ENCODE measurements at regions not wholly inside any gene's neighbourhood (a gene's known extent, or its start where the extent isn't known, plus 50 kb on each side); places are given as distances from the start of the nearest gene placed in this dataset.

- no peak overlapping the region for H3K4me3 ChIP-seq (ENCODE audit: low read length)
- H2AFZ ChIP-seq (ENCODE audit: low read depth, low read length), result no peak overlapping the region
- H3K36me3 ChIP-seq (ENCODE audit: insufficient read depth, low read length), result no peaks in the 10 kb centered on the region
- H3K4me1 ChIP-seq (ENCODE audit: insufficient read depth, low read length), result peaks cover 6% of the 10 kb centered on the region
- no peaks in the 10 kb centered on the region for H3K27me3 ChIP-seq (ENCODE audit: insufficient read depth, low read length)
- H3K9me3 ChIP-seq (ENCODE audit: low read length), result no peaks in the 10 kb centered on the region
Observed at GRCh38 chr9:19937121-19937520, 148.3 kb upstream of the SLC24A2 start.

GRCh38 chr9:19936598-19936997, 147.8 kb upstream of the SLC24A2 start:
- Histone ChIP-seq H3K27me3 (ENCODE audit: insufficient read depth, low read length) (no peaks in the 10 kb centered on the region), H3K4me1 (ENCODE audit: insufficient read depth, low read length) (peaks cover 6% of the 10 kb centered on the region), H2AFZ (ENCODE audit: low read depth, low read length) (no peak overlapping the region), H3K36me3 (ENCODE audit: insufficient read depth, low read length) (no peaks in the 10 kb centered on the region), H3K4me3 (ENCODE audit: low read length) (no peak overlapping the region), H3K9me3 (ENCODE audit: low read length) (no peaks in the 10 kb centered on the region)

GRCh38 chr9:19935422-19935821, 146.6 kb upstream of the SLC24A2 start:
- Histone ChIP-seq H3K4me3 (ENCODE audit: low read length) (no peak overlapping the region), H3K4me1 (ENCODE audit: insufficient read depth, low read length) (peaks cover 1% of the 10 kb centered on the region), H2AFZ (ENCODE audit: low read depth, low read length) (no peak overlapping the region), H3K36me3 (ENCODE audit: insufficient read depth, low read length) (no peaks in the 10 kb centered on the region), H3K27me3 (ENCODE audit: insufficient read depth, low read length) (no peaks in the 10 kb centered on the region), H3K9me3 (ENCODE audit: low read length) (no peaks in the 10 kb centered on the region)

- no peak overlapping the region for H2AFZ ChIP-seq (ENCODE audit: low read depth, low read length)
- H3K9me3 ChIP-seq (ENCODE audit: low read length), result no peaks in the 10 kb centered on the region
- no peaks in the 10 kb centered on the region for H3K4me1 ChIP-seq (ENCODE audit: insufficient read depth, low read length)
- no peaks in the 10 kb centered on the region for H3K27me3 ChIP-seq (ENCODE audit: insufficient read depth, low read length)
- no peaks in the 10 kb centered on the region for H3K36me3 ChIP-seq (ENCODE audit: insufficient read depth, low read length)
- no peak overlapping the region for H3K4me3 ChIP-seq (ENCODE audit: low read length)
Observed at GRCh38 chr9:19934301-19934871, 145.5 kb upstream of the SLC24A2 start.

GRCh38 chr9:19931098-19931890, 142.5 kb upstream of the SLC24A2 start:
- H3K4me3 ChIP-seq (ENCODE audit: low read length), result no peak overlapping the region
- no peak overlapping the region for H2AFZ ChIP-seq (ENCODE audit: low read depth, low read length)
- no peaks in the 10 kb centered on the region for H3K27me3 ChIP-seq (ENCODE audit: insufficient read depth, low read length)
- no peaks in the 10 kb centered on the region for H3K9me3 ChIP-seq (ENCODE audit: low read length)
- no peaks in the 10 kb centered on the region for H3K4me1 ChIP-seq (ENCODE audit: insufficient read depth, low read length)
- no peaks in the 10 kb centered on the region for H3K36me3 ChIP-seq (ENCODE audit: insufficient read depth, low read length)

- no peaks in the 10 kb centered on the region for H3K36me3 ChIP-seq (ENCODE audit: insufficient read depth, low read length)
- H3K27me3 ChIP-seq (ENCODE audit: insufficient read depth, low read length), result peaks cover 6% of the 10 kb centered on the region
- H3K4me1 ChIP-seq (ENCODE audit: insufficient read depth, low read length), result no peaks in the 10 kb centered on the region
- H3K9me3 ChIP-seq (ENCODE audit: low read length), result no peaks in the 10 kb centered on the region
- H2AFZ ChIP-seq (ENCODE audit: low read depth, low read length), result no peak overlapping the region
- no peak overlapping the region for H3K4me3 ChIP-seq (ENCODE audit: low read length)
Observed at GRCh38 chr9:19927560-19927959, 138.7 kb upstream of the SLC24A2 start.

- H3K4me3 ChIP-seq (ENCODE audit: low read length), result no peak overlapping the region
- H3K27me3 ChIP-seq (ENCODE audit: insufficient read depth, low read length), result peaks cover 6% of the 10 kb centered on the region
- H3K9me3 ChIP-seq (ENCODE audit: low read length), result no peaks in the 10 kb centered on the region
Observed at GRCh38 chr9:19926774-19927173, 137.9 kb upstream of the SLC24A2 start.

GRCh38 chr9:19925674-19926503, 137.1 kb upstream of the SLC24A2 start:
- H3K4me1 ChIP-seq (ENCODE audit: insufficient read depth, low read length), result no peaks in the 10 kb centered on the region
- H3K4me3 ChIP-seq (ENCODE audit: low read length), result peak overlapping the region; percentile 40
- H3K9me3 ChIP-seq (ENCODE audit: low read length), result no peaks in the 10 kb centered on the region
- H2AFZ ChIP-seq (ENCODE audit: low read depth, low read length), result peak overlapping the region; percentile 18
- H3K27me3 ChIP-seq (ENCODE audit: insufficient read depth, low read length), result peaks cover 6% of the 10 kb centered on the region
- H3K36me3 ChIP-seq (ENCODE audit: insufficient read depth, low read length), result no peaks in the 10 kb centered on the region

More at GRCh38 chr9:19926774-19927173, 137.9 kb upstream of the SLC24A2 start:
- no peaks in the 10 kb centered on the region for H3K36me3 ChIP-seq (ENCODE audit: insufficient read depth, low read length)
- peak overlapping the region; percentile 18 for H2AFZ ChIP-seq (ENCODE audit: low read depth, low read length)
- H3K4me1 ChIP-seq (ENCODE audit: insufficient read depth, low read length), result no peaks in the 10 kb centered on the region

- no peaks in the 10 kb centered on the region for H3K4me1 ChIP-seq (ENCODE audit: insufficient read depth, low read length)
Observed at GRCh38 chr9:19924080-19924479, 135.2 kb upstream of the SLC24A2 start.

GRCh38 chr9:19922476-19923118, 133.8 kb upstream of the SLC24A2 start:
- H3K36me3 ChIP-seq (ENCODE audit: insufficient read depth, low read length), result no peaks in the 10 kb centered on the region
- H2AFZ ChIP-seq (ENCODE audit: low read depth, low read length), result no peak overlapping the region
- H3K9me3 ChIP-seq (ENCODE audit: low read length), result no peaks in the 10 kb centered on the region
- H3K4me1 ChIP-seq (ENCODE audit: insufficient read depth, low read length), result no peaks in the 10 kb centered on the region
- H3K27me3 ChIP-seq (ENCODE audit: insufficient read depth, low read length), result peaks cover 6% of the 10 kb centered on the region
- H3K4me3 ChIP-seq (ENCODE audit: low read length), result no peak overlapping the region

More at GRCh38 chr9:19924080-19924479, 135.2 kb upstream of the SLC24A2 start:
- Histone ChIP-seq H3K4me3 (ENCODE audit: low read length) (no peak overlapping the region), H3K27me3 (ENCODE audit: insufficient read depth, low read length) (peaks cover 6% of the 10 kb centered on the region), H3K36me3 (ENCODE audit: insufficient read depth, low read length) (no peaks in the 10 kb centered on the region), H2AFZ (ENCODE audit: low read depth, low read length) (no peak overlapping the region), H3K9me3 (ENCODE audit: low read length) (no peaks in the 10 kb centered on the region)

GRCh38 chr9:19920401-19920800, 131.6 kb upstream of the SLC24A2 start:
- Histone ChIP-seq H3K4me1 (ENCODE audit: insufficient read depth, low read length) (no peaks in the 10 kb centered on the region), H3K9me3 (ENCODE audit: low read length) (no peaks in the 10 kb centered on the region), H3K27me3 (ENCODE audit: insufficient read depth, low read length) (peaks cover 6% of the 10 kb centered on the region), H2AFZ (ENCODE audit: low read depth, low read length) (no peak overlapping the region), H3K4me3 (ENCODE audit: low read length) (no peak overlapping the region), H3K36me3 (ENCODE audit: insufficient read depth, low read length) (no peaks in the 10 kb centered on the region)

GRCh38 chr9:19918630-19919029, 129.8 kb upstream of the SLC24A2 start:
- H3K9me3 ChIP-seq (ENCODE audit: low read length), result no peaks in the 10 kb centered on the region
- H3K36me3 ChIP-seq (ENCODE audit: insufficient read depth, low read length), result no peaks in the 10 kb centered on the region
- H3K27me3 ChIP-seq (ENCODE audit: insufficient read depth, low read length), result no peaks in the 10 kb centered on the region
- H3K4me1 ChIP-seq (ENCODE audit: insufficient read depth, low read length), result no peaks in the 10 kb centered on the region
- H3K4me3 ChIP-seq (ENCODE audit: low read length), result no peak overlapping the region
- no peak overlapping the region for H2AFZ ChIP-seq (ENCODE audit: low read depth, low read length)

- Histone ChIP-seq H3K4me3 (ENCODE audit: low read length) (no peak overlapping the region), H3K9me3 (ENCODE audit: low read length) (no peaks in the 10 kb centered on the region), H2AFZ (ENCODE audit: low read depth, low read length) (no peak overlapping the region), H3K4me1 (ENCODE audit: insufficient read depth, low read length) (no peaks in the 10 kb centered on the region), H3K27me3 (ENCODE audit: insufficient read depth, low read length) (no peaks in the 10 kb centered on the region), H3K36me3 (ENCODE audit: insufficient read depth, low read length) (no peaks in the 10 kb centered on the region)
Observed at GRCh38 chr9:19914044-19914443, 125.2 kb upstream of the SLC24A2 start.

Measured in neuron (in vitro differentiated cells).